SU-DHL-6 (cell line): ENCODE measurements at regions not wholly inside any gene's neighbourhood (a gene's known extent, or its start where the extent isn't known, plus 50 kb on each side); places are given as distances from the start of the nearest gene placed in this dataset.

Source experiments
- H2AFZ ChIP-seq: fragments of 200-600 bp; sonication (generic); 2 replicates; pipeline ENCODE4 v1.6.1; 2014; ENCODE audit warnings: low read depth, mild to moderate bottlenecking, moderate library complexity, mixed read lengths, antibody characterized with exemption, low read length; ENCODE audit not compliant: severe bottlenecking
- H3F3A ChIP-seq: fragments of 200-600 bp; shearing (Covaris generic); 2 replicates; pipeline ENCODE4 v1.6.0; 2016; ENCODE audit warnings: antibody characterized with exemption, mild to moderate bottlenecking; ENCODE audit not compliant: insufficient read depth
- H3K27ac ChIP-seq: fragments of 200-600 bp; sonication (generic); 2 replicates; pipeline ENCODE4 v1.5.1; 2016; ENCODE audit warnings: low read depth, mild to moderate bottlenecking, low read length, moderate library complexity, mixed read lengths
- H3K27me3 ChIP-seq: fragments of 200-600 bp; sonication (generic), shearing (Covaris generic); 2 replicates; pipeline ENCODE4 v1.6.0; 2014; ENCODE audit warnings: mild to moderate bottlenecking, low read length
- H3K36me3 ChIP-seq: fragments of 200-600 bp; sonication (generic); 2 replicates; pipeline ENCODE4 v1.6.1; 2014; ENCODE audit warnings: mild to moderate bottlenecking, low read length, mixed read lengths
- H3K4me2 ChIP-seq: fragments of 300-600, 200-600 bp; shearing (Covaris generic), sonication (generic); 2 replicates; pipeline ENCODE4 v1.6.0; 2014; ENCODE audit warnings: low read length, low read depth, mild to moderate bottlenecking; ENCODE audit not compliant: poor library complexity, severe bottlenecking
- H3K4me3 ChIP-seq: fragments of 200-600 bp; sonication (generic); 2 replicates; pipeline ENCODE4 v1.5.1; 2014; ENCODE audit warnings: antibody characterized with exemption, low read length, mild to moderate bottlenecking, mixed read lengths; ENCODE audit not compliant: insufficient read depth, poor library complexity, severe bottlenecking
- H3K79me2 ChIP-seq: fragments of 200-600 bp; sonication (generic); 2 replicates; pipeline ENCODE4 v1.6.1; 2014; ENCODE audit warnings: mild to moderate bottlenecking, low read length, moderate library complexity; ENCODE audit not compliant: insufficient read depth
- H3K9ac ChIP-seq: fragments of 200-600 bp; sonication (generic); 2 replicates; pipeline ENCODE4 v1.7.0; 2014; ENCODE audit warnings: mild to moderate bottlenecking, low read length
- H3K9me2 ChIP-seq: fragments of 200-600 bp; sonication (generic); replicated peaks from 2 replicates; pipeline ENCODE4 v1.6.1; 2014; ENCODE audit warnings: low read length; ENCODE audit not compliant: insufficient read depth
- H3K9me3 ChIP-seq: fragments of 200-600 bp; sonication (generic); 2 replicates; pipeline ENCODE4 v1.6.1; 2014; ENCODE audit warnings: low read length, mixed read lengths; ENCODE audit not compliant: insufficient read depth
- H4K20me1 ChIP-seq: fragments of 200-600 bp; sonication (generic); 2 replicates; pipeline ENCODE4 v1.6.1; 2014; ENCODE audit warnings: low read depth, mild to moderate bottlenecking, antibody characterized with exemption, low read length, moderate library complexity, mixed read lengths
- CTCF ChIP-seq: fragments of 200-600 bp; sonication (generic); IDR thresholded peaks from one replicate; pipeline ENCODE4 v1.5.1; 2017; ENCODE audit warnings: antibody characterized with exemption, mild to moderate bottlenecking, low read length, moderate library complexity; ENCODE audit not compliant: insufficient read depth, poor library complexity, severe bottlenecking
- EZH2phosphoT487 ChIP-seq: fragments of 200-600 bp; sonication (generic), shearing (Covaris generic); conservative IDR thresholded peaks from 2 replicates; pipeline ENCODE4 v1.6.1; 2018; ENCODE audit warnings: mild to moderate bottlenecking, antibody characterized with exemption, low read length, moderate library complexity, mixed read lengths

- H4K20me1 ChIP-seq, result no peaks in the 10 kb centered on the region
- H3K4me2 ChIP-seq, result no peak overlapping the region
- no peaks in the 10 kb centered on the region for H3K9me2 ChIP-seq
- H3K36me3 ChIP-seq, result no peaks in the 10 kb centered on the region
- TF ChIP-seq CTCF (no peak), EZH2phosphoT487 (no peak)
- no peak overlapping the region for H2AFZ ChIP-seq
- no peaks in the 10 kb centered on the region for H3F3A ChIP-seq
- H3K79me2 ChIP-seq, result no peaks in the 10 kb centered on the region
- H3K27ac ChIP-seq, result no peak overlapping the region
- H3K4me3 ChIP-seq, result no peak overlapping the region
- no peak overlapping the region for H3K9ac ChIP-seq
- no peaks in the 10 kb centered on the region for H3K27me3 ChIP-seq
- H3K9me3 ChIP-seq, result no peaks in the 10 kb centered on the region
These were observed 663.6 kb upstream of the RIOK2 start for GRCh38 chr5:97846643-97847042.

- TF ChIP-seq EZH2phosphoT487, result no peak
- no peak for TF ChIP-seq CTCF
- H4K20me1 ChIP-seq, result no peaks in the 10 kb centered on the region
- no peaks in the 10 kb centered on the region for H3K79me2 ChIP-seq
These were observed 665.0 kb upstream of the RIOK2 start for GRCh38 chr5:97847920-97848631.

GRCh38 chr5:97851036-97851435 lies 668.0 kb upstream of the RIOK2 start:
- H3K4me2 ChIP-seq, result no peak overlapping the region
- H4K20me1 ChIP-seq, result no peaks in the 10 kb centered on the region
- H3K79me2 ChIP-seq, result no peaks in the 10 kb centered on the region
- no peak overlapping the region for H2AFZ ChIP-seq
- H3F3A ChIP-seq, result no peaks in the 10 kb centered on the region
- no peak overlapping the region for H3K4me3 ChIP-seq
- no peaks in the 10 kb centered on the region for H3K9me2 ChIP-seq
- no peak overlapping the region for H3K27ac ChIP-seq
- no peaks in the 10 kb centered on the region for H3K9me3 ChIP-seq
- H3K9ac ChIP-seq, result no peak overlapping the region
- H3K27me3 ChIP-seq, result no peaks in the 10 kb centered on the region
- TF ChIP-seq CTCF (no peak), EZH2phosphoT487 (no peak)
- no peaks in the 10 kb centered on the region for H3K36me3 ChIP-seq

More at GRCh38 chr5:97847920-97848631, 665.0 kb upstream of the RIOK2 start:
- Histone ChIP-seq H3K4me2 (no peak overlapping the region), H3F3A (no peaks in the 10 kb centered on the region), H3K4me3 (no peak overlapping the region), H3K27me3 (no peaks in the 10 kb centered on the region), H3K9me2 (no peaks in the 10 kb centered on the region), H3K36me3 (no peaks in the 10 kb centered on the region), H3K27ac (no peak overlapping the region), H2AFZ (no peak overlapping the region), H3K9me3 (no peaks in the 10 kb centered on the region), H3K9ac (no peak overlapping the region)
